Stimulated activated CD4-positive, alpha-beta T cell treated with anti-CD3 and anti-CD28 coated beads, Interleukin-4, amount 100 ng/mL, for 1 hour (primary cell): ENCODE measurements at regions not wholly inside any gene's neighbourhood (a gene's known extent, or its start where the extent isn't known, plus 50 kb on each side); places are given as distances from the start of the nearest gene placed in this dataset.

Experiments
- DNase-seq: peaks from one replicate; pipeline ENCODE4 v3.0.0-alpha.2; 2020

DNA sequence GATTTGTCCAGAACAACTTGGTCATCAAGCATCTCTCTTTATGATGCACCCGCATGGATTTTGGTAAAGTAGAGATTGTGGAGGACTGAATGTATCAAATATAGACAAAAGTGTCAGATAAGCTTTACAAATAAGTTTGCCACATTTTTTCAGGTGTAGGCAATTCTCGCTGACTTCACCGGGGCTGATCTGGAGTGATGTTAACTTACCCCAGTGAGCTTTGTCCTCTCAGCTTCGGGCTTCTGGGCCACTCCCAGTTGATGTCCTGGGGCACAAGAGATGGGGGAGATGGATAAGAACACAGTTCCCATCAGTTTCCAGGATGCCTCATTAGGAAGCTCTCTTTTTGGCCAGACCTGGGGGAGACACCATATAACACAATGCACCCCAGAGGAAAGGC, 117.7 kb downstream of the ETS2 start:
- no peak for DNase-seq

DNA sequence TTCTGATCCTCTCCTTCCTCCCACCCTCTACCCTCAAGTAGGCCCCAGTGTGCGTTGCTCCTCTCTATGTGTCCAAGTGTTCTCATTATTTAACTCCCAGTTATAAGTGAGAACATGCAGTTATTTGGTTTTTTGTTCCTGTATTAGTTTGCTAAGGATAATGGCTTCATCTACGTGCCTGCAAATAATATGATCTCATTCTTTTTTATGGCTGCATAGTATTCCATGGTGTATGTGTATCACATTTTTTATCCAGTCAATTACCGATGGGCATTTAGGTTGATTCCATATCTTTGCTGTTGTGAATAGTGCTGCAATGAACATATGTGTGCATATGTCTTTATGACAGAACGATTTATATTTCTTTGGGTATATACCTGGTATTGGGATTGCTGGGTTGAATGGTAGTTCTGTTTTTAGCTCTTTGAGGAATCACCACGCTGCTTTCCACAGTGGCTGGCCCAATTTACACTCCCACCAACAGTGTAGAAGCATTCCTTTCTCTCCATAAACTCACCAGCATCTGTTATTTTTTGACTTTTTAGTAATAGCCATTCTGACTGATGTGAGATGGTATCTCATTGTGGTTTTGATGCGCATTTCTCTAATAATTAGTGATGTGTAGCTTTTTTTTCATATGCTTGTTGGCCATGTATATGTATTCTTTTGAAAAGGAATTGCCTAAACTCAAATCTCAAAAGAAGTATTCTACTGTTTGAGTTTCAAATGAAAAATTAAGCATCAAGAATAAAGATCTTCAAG, 116.9 kb downstream of the ETS2 start:
- no peak for DNase-seq

DNA sequence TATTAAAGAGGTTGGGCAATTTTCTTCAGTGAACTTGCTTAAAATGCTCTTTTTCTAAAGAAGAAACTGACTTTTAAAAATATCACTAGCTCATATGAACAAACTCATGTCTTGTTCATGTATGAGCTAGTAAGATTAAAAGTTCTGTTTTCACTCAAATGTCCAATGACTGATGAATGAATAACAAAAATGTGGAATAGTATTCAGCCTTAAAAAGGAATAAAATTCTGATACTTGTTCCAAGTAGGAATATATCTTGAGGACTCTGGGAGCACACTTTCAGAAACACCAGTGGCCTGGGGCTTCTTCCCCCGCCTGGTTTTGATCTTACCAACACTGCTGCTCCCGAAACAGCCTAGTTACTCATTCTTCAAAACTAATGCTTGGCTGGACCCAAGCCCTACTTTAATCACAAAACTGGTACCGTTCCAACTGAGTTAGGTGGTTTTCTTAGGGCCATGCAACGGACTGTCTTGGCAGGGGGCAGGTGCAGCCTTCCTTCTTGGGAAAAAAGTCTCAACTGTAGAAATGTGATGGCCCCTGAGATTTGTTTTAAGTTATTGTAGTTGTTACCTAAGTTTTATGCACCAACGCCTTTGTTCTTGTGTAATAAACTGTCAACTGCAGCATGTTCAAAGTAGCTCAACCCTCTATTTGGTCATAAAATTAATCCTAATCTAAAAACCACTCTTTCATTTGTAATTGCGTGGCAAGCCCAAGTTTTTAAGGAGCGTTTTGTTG, 116.0 kb downstream of the ETS2 start:
- DNase-seq, result no peak

DNA sequence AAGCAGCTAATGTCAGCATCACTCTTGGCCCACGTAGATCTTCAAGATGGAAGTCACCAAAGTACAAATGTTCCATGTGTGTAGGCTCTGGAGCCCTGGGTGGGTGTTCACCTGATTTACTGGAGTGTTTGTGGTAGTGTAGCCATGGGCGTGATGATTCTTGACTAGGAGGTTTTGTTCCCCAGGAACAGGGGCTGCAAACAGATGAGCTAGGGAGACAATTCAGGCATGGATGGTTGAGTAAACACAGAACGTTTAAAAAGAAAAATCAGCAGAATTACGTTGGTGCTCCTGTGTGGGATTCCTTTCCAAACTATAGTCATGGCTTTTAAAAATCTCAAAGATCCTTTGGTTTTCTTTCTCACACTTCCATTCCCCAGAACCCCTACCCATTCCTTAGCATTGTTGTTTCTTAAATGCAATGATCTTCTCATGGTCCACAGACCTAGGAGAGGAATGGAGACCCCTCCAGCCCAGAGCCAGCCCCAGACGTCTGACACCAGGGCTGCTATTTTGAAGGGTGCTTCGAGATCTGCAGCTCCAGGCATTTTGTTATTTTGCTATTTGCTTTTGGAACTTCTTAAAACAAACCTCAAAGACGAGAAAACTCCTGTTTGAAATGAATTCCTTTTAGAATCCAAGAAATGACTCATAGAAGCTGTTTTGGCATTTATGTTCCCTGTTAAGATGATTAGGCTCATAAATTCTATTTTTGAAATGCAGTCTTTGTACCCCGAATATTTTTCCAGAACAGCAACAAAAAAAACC, 115.1 kb downstream of the ETS2 start:
- no peak for DNase-seq

DNA sequence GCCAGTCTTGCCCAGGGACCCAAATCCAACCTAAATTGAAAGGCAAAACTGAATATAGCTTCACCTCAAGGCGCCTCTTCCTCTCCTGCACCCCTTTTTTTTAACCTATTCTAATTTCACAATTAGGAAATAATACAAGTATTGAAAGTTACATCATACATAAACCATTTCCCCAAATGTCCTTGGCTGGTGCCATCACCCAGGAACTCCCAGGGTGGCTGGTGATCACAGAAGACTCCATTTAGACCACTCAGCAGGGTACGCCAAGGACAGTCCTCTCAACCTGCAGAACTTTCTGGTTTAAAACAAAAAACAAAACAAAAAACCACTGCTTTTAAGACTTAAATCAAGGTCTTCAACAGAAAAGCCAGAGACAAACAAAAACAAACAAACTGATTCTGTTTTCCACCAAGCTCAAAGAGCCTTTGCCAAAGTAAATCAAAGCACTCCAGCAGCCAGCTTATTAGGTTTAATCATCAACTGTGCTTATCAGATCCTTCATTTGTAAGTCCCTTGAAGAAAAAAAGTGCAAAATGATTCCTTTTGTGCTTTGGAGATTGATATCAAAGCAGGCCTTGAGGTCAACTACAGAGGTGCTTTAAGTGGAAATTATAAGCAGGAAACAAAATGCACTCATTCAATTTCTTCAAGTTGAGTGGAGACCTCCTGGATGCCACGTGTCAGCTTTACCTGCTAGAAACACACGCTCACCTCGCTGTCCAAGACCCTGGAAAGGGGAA, 113.0 kb downstream of the ETS2 start:
- DNase-seq, result no peak

DNA sequence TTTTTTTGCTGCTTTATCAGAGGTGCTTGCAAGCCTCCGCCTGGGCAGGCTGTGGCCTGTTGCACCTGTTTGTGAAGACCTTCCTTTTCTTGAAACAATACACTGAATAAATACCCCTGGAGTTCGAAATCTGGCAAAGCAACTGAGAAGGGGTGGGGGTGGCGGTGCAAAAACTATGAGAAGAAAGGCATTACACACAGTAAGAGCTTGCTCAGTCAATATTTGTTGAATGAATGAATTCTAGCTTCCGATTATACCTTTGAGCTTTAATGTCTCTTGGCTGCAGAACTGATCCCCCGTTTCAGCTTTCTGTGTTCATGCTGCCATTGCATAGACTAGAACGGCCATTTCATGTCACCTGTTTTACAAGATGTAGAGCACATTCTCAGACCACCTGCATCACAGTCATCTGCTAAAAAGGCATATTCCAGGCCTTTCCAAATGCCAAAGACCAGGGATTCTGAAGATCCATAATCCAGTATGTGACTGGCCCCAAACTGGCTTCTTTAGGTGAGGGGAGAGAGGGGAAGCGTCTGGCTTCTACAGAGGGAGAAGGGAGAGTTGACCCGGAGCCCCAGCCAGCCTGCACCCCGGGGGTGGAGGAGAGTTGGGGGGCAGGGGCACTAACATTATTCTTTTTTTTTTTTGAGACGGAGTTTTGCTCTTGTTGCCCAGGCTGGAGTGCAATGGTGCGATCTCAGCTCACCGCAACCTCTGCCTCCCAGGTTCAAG, 111.5 kb downstream of the ETS2 start:
- DNase-seq, result no peak

DNA sequence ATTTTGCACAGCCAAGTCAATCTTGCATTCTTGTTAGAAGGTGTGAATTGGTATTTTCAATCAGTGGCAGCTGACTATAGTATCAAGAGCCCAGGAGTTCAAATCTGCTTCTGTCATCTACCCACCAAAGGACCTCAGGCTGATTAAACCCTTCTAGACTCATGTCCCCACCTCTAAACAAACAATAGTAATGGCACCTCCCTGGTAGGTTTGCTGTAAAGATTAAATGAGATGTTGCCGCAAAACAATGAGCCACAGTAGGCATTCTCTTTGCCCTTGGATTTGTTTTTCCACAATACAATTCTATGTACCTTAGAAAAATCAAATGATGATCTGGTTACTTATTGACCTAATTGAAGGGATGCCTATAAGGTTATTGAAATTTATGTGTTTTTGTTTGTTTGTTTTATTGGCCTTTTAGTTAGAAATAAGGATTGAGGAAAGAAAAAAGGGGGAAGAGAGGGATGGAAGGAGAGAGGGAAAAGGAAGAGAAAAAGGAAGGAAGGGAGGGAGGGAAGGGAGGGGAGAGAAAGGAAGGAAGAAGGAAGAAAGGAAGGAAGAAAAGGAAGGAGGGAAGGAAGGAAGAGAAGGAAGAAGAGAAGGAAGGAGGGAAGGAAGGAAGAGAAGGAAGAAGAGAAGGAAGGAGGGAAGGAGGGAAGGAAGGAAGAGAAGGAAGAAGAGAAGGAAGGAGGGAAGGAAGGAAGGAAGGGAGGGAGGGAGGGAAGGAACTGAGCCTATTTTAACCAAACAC, 110.7 kb downstream of the ETS2 start:
- no peak for DNase-seq

DNA sequence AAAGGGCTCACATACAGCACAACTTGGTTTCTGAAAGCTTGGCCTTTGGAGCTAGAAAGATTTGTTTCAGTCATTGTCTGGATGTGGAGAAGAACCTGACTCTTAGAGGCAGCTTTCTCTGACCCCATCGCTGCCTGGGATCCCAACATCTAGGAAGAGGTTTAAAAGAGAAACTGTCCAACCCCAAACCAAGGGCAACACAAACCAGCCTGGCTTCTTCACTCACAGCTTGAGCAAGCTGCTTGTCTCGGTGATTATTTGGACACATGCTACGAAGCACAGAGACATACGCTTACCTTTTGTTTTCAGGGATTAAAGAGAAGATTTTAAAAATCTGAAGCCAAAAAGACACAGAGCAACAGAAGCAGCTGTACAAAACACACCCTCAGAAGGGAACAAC, 109.8 kb downstream of the ETS2 start:
- no peak for DNase-seq

DNA sequence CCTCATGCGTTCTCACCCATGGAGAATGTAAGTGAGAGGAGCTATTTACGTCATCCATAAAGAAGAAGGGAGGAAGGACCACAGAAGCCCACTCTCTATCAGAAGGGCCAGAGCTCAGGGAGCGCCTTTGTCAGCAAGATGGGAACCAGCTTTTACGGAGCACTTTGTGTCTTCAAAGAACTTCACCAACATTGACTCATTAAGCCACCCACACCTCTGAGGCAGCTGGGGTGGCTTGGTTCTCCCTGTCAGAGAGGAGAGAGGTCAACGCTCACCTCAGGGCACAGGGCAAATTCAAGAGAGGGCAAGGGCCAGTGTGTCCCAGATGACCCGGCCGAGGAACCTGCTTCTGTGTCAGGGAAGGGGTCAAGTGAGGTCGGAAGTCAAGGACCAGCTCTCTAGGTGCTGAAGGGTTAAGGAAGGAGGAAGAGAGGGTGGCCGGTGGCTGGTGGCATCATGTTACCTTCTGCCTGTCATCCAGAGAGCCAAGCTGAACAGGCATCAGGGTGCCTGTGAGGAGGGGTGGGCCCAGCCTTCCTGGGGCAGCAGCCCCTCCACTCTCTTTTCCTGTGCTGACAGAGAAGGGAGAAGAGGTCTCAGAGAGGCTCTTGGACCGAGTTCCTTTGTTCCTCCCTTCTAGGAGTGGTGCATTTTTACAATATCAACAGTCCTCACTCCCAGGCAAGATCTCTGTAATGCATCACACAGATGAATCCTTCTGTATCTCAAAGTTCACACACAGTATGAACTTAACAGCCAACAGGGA, 109.0 kb downstream of the ETS2 start:
- DNase-seq, result no peak

DNA sequence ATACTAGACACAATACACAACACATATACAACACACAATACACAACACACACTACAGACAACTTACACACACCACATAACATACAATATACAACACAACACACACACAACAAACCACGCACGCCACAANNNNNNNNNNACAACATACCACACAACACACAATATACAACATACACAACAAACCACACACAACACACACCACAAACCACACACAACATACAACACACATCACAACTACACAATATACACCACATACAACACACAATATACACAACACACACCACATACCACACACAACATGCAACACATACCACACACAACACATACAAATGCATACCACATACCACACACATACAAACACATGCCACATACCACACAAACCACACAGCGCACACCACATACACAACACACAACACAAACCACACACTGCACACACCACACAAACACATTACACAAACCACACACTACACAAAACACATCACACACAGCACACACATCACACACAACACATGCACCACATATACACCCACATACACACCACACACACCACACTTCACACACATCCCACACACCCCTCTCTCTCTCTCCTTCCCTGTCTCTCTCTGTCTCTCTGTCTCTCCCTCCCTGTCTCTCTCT, 108.3 kb downstream of the ETS2 start:
- DNase-seq, result no peak

DNA sequence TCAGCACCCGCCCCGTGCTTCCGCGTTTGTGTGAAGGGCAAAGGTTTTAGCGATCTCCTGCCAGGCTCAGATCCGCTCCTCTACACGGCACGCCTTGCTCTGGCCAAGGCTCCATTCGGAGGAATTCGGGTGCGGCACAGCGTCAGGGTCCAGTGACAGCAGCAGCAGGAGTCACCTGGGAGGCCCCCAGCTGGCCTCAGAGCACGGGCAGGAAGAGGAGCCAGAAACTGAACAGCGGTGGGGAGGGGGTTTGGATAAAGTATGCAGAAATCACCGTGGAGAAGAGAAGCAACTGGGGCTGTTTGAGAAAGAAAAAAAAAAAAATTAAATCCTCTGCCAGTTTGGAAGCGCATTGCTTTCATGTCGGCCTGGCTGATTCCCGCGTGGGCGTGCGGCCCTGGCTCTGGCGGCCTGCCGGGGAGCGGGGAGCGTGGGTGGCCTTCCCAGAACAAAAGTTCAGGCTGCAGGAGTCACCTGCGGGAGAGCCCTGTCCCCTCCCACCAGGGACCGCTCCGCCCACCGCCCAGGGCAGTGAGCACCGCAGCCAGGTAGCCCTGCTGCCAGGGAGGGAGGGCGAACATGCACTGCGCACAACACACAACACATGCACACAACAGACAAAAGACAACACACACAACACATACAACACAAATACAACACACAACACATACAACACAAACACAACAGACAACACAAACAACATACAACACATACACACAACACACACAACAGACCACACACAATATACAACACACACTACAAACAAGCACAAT, 107.6 kb downstream of the ETS2 start:
- DNase-seq, result no peak

DNA sequence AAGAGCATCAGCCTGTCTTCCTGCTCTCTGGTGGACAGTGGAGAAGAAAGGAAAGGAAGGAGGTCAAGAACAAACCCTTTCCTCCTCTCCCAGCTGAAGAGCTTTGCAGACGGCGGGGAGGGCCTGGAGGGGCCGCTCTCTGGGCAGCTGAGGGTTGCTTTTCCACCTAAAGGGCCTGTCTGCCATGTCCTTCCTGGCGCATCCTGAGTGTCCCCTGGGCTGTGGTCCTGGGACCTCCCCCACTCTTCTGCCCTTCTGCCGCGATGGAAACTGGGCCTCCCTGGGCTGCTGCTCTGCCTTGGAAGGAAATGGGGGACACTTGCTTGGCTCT, 107.0 kb downstream of the ETS2 start:
- no peak for DNase-seq

DNA sequence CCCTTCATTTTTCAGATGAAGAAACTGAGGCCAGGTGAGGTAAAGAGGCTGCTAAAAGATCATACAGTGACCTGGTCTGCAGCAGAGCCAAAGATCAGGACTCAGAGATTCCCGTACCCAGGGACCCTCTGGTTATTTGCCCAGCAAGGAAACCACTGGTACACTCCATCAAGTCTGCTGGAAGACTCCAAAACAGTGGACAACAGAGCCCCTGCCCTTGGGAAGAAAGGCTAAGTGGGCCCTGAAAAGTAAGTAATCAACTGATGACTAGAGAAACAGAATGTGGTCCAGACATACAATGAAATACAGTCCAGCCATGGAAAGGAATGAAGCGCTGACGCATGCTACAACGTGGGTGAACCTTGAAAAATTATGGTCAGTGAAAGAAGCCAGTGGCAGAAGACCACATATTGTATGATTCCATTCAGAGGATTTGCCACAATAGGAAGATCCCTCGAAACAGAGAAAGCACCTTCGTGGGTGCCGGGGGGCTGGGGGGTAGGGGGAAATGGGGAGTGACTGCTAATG, 106.4 kb downstream of the ETS2 start:
- DNase-seq, result no peak

DNA sequence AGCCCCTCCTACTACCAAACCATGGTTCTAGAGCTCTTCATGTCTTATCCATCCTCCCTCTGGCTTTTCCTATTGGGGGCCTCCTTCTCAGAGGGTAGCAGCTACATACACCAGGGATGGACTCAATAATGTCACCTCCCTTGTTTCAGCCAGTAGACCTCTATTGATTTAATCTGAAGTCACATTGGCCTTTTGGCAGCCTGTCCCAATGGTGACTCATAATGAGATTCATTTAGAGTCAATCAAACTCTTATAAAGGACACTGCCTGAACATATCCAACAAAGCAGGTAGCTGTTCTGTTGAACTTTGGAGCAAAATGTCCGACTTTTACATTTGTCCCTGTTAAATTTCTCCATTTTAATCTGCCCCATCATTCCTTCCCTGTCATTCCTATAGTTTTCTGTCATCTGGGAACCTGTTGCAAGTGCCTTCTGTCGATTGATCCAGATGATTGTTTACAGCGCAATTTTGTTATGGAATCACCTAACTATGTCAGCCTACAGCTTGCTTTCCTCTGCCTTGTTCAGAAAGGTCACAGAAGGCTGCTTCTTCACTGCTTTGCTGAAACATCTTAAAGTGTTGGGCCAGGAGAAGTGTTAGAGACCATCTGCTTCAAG, 105.9 kb downstream of the ETS2 start:
- DNase-seq, result no peak

DNA sequence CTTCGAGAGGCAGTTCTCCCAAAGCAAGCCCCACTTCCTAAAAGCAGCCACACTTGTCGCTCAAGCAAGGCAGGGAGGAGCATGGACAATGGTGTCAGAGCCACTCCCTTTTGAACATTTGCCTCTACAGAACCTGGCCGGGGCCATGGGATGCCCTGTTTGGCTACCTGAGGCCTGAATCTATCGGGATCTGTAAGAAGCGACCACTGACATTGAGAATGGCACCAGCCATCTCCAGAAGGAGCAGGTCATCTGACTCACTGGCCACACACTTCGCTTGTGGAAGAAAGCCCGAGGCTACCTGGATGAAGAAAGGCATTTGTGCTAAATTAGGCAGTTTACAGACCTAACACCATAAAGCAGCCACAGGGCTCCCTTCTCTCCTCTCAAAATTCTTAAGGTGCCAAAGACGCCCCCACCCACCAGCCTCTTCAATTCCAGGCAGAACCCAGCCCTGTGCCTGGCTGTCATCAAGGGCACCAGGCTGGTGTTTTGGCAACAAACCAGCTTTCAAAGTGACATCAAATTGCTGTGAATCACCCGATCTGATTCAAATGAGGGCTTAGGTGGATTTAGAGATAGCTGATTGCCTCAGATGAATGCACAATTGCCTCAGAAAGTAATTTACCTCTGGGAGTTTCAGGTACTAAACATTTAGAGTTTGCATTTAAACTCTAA, 104.8 kb downstream of the ETS2 start:
- DNase-seq, result no peak

DNA sequence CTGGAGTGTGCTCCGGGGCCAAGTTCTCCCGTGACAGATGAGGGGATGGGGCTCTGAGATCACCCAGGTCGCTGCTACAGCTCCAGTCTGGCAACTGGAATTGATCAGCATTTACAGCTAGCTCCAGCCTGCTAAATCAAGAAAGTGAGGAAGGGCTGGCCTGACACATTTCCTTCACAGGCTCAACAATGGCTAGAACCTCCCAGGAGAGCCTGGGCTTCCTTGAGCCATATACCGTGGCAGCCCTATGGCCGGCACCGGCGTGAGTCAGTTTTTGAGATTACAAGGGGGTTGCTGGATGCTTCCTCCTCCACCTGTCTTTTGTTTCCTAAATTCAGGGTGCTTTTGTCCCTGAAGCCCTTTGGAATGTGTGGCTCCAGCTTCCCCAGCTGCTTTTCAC, 104.2 kb downstream of the ETS2 start:
- DNase-seq, result no peak

DNA sequence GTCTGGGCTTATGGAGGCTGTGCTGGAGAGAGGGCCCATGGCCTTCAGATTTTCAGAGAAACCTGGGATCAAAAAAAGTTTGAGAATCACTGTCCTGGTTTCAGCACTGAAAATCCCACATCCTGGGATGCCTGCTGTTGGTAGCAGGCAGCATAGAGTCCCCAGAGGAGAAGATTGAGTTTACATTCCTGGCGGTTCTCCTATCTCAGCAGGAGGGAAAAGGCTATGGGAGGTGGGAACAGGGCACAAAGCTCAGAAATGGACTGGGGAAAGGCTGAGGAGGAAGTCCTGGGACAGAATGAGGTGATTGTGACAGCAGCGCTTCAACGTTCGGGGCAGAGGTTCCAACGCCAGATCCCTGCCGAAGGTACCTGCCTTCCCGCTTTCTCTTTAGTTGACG, 103.4 kb downstream of the ETS2 start:
- DNase-seq, result no peak

DNA sequence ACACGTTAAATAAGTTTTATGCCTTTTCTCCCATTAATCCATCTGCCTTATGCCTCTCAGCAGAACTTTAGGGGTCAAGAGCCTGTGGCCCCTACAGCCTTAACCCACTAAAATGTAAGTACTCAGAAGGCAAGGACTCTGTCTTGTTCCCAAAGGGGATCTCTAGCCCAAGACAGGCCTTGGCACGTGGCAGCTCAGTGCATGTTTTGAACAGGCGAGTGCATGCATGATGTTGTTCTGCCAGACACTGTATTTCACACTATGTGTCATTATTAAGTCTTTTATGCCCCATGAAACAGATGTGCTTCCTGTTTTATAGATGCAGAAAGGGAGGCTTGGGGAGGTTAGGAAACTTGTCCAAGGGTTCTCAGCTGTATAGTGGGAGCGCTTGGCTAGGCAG, 102.8 kb downstream of the ETS2 start:
- no peak for DNase-seq
